IMR-90 (cell line): ENCODE measurements at regions not wholly inside any gene's neighbourhood (a gene's known extent, or its start where the extent isn't known, plus 50 kb on each side); places are given as distances from the start of the nearest gene placed in this dataset.

Source experiments
- ATAC-seq: fragments of 200-7000 bp; cut with Tn5 transposase; 2 replicates; pipeline ENCODE4 v1.9.1; 2020; ENCODE audit warnings: low read depth, mild to moderate bottlenecking, moderate library complexity
- BruUV-seq: library from RNA; stranded (reverse); fragments of 400-500 nt; replicated peaks from 2 replicates; lab custom pipeline; 2021; lab: Mats Ljungman, UMichigan
- CTCF ChIA-PET: fragments of 300-600 bp; formaldehyde crosslinking; extraction: SDS; loops from one replicate; lab custom pipeline; 2021; ENCODE audit warnings: antibody characterized with exemption; lab: Yijun Ruan, JAX
- POLR2A ChIA-PET: fragments of 300-600 bp; sonication (Branson Sonifier 250); formaldehyde crosslinking; loops from one replicate; lab custom pipeline; 2022; ENCODE audit warnings: antibody characterized with exemption; ENCODE audit not compliant: unreplicated experiment; lab: Charles Lee
- DNase-seq: peaks from one replicate; pipeline ENCODE4 v3.0.0; 2013
- H2AFZ ChIP-seq: replicated peaks from 2 replicates; pipeline ENCODE3; 2013; ENCODE audit warnings: low read length, mild to moderate bottlenecking; ENCODE audit not compliant: poor library complexity
- H2AK5ac ChIP-seq: 2 replicates; pipeline ENCODE4 v1.6.1; 2013; ENCODE audit warnings: low read depth, low read length, inconsistent platforms
- H2AK9ac ChIP-seq: replicated peaks from 2 replicates; pipeline ENCODE3; 2013; ENCODE audit warnings: mild to moderate bottlenecking, low read depth, low read length, moderate library complexity; ENCODE audit not compliant: poor library complexity
- H2BK120ac ChIP-seq: 2 replicates; pipeline ENCODE4 v1.6.1; 2013; ENCODE audit warnings: low read depth, low read length, inconsistent platforms
- H2BK15ac ChIP-seq: 3 replicates; pipeline ENCODE4 v1.6.1; 2013; ENCODE audit warnings: low read depth, low read length, inconsistent platforms
- H2BK20ac ChIP-seq: 2 replicates; pipeline ENCODE4 v1.6.1; 2013; ENCODE audit warnings: low read depth, mild to moderate bottlenecking, inconsistent platforms, low read length, moderate library complexity
- H2BK5ac ChIP-seq: 2 replicates; pipeline ENCODE4 v1.6.1; 2013; ENCODE audit warnings: mild to moderate bottlenecking, low read depth, low read length, inconsistent platforms; ENCODE audit not compliant: poor library complexity, severe bottlenecking
- H3K14ac ChIP-seq: replicated peaks from 2 replicates; pipeline ENCODE4 v1.6.1; 2013; ENCODE audit warnings: low read depth, low read length, inconsistent platforms
- H3K18ac ChIP-seq: 2 replicates; pipeline ENCODE4 v1.6.1; 2013; ENCODE audit warnings: low read depth, low read length, control low read depth
- H3K23ac ChIP-seq: 2 replicates; pipeline ENCODE4 v1.6.1; 2013; ENCODE audit warnings: low read depth, low read length, inconsistent platforms
- H3K27ac ChIP-seq: 2 replicates; pipeline ENCODE4 v1.5.1; 2013; ENCODE audit warnings: mild to moderate bottlenecking, control low read depth, low read length; ENCODE audit not compliant: insufficient read depth
- H3K27me3 ChIP-seq: 2 replicates; pipeline ENCODE4 v1.6.1; 2013; ENCODE audit warnings: low read length; ENCODE audit not compliant: control insufficient read depth, insufficient read depth
- H3K36me3 ChIP-seq: 2 replicates; pipeline ENCODE4 v1.6.1; 2013; ENCODE audit warnings: low read length, mixed read lengths; ENCODE audit not compliant: control insufficient read depth, insufficient read depth
- H3K4ac ChIP-seq: 2 replicates; pipeline ENCODE4 v1.6.1; 2013; ENCODE audit warnings: low read depth, low read length, inconsistent platforms
- H3K4me1 ChIP-seq: 2 replicates; pipeline ENCODE4 v1.6.1; 2013; ENCODE audit warnings: low read length, mixed read lengths; ENCODE audit not compliant: control insufficient read depth, insufficient read depth
- H3K4me2 ChIP-seq: 2 replicates; pipeline ENCODE4 v1.6.1; 2013; ENCODE audit warnings: low read depth, mild to moderate bottlenecking, control low read depth, low read length, moderate library complexity
- H3K4me3 ChIP-seq: 2 replicates; pipeline ENCODE4 v1.5.1; 2013; ENCODE audit warnings: low read depth, mild to moderate bottlenecking, control low read depth, low read length, moderate library complexity; ENCODE audit not compliant: insufficient read depth
- H3K56ac ChIP-seq: 2 replicates; pipeline ENCODE4 v1.6.1; 2013; ENCODE audit warnings: low read length, inconsistent platforms; ENCODE audit not compliant: insufficient read depth; ENCODE audit errors: extremely low read depth
- H3K79me1 ChIP-seq, 2 experiments: 2 replicates each; pipeline ENCODE4 v1.6.1; 2013; ENCODE audit warnings: low read length in 2 of 2, inconsistent platforms in 1 of 2, low read depth in 1 of 2
- H3K9ac ChIP-seq: 2 replicates; pipeline ENCODE4 v1.6.1; 2013; ENCODE audit warnings: low read depth, low read length, control low read depth
- H3K9me1 ChIP-seq: 2 replicates; pipeline ENCODE4 v1.6.1; 2013; ENCODE audit warnings: low read length, inconsistent platforms; ENCODE audit not compliant: insufficient read depth
- H3K9me3 ChIP-seq: 2 replicates; pipeline ENCODE4 v1.6.1; 2013; ENCODE audit warnings: low read length; ENCODE audit not compliant: control insufficient read depth, insufficient read depth
- H4K20me1 ChIP-seq: 2 replicates; pipeline ENCODE4 v1.6.1; 2013; ENCODE audit warnings: low read length, inconsistent platforms; ENCODE audit not compliant: insufficient read depth
- H4K5ac ChIP-seq: 2 replicates; pipeline ENCODE4 v1.6.1; 2013; ENCODE audit warnings: mild to moderate bottlenecking, low read depth, low read length, control low read depth
- H4K8ac ChIP-seq, 2 experiments: 2 replicates each; pipeline ENCODE4 v1.6.1; 2013; ENCODE audit warnings: low read depth in 2 of 2, low read length in 2 of 2, control low read depth in 1 of 2, inconsistent platforms in 1 of 2
- H4K91ac ChIP-seq: 2 replicates; pipeline ENCODE4 v1.6.1; 2013; ENCODE audit warnings: low read depth, low read length, inconsistent platforms; ENCODE audit not compliant: insufficient read depth
- BHLHE40 ChIP-seq: fragments of 150-350 bp; IDR thresholded peaks from 2 replicates; pipeline ENCODE4 v1.6.1; 2016; ENCODE audit warnings: mild to moderate bottlenecking, low read depth, low read length
- CEBPB ChIP-seq: IDR thresholded peaks from 2 replicates; pipeline ENCODE4 v1.6.1; 2012; ENCODE audit warnings: low read depth, low read length, improper control_type of control experiment
- CHD1 ChIP-seq: IDR thresholded peaks from 2 replicates; pipeline ENCODE4 v1.6.1; 2012; ENCODE audit warnings: low read depth, low read length, improper control_type of control experiment
- CTCF ChIP-seq: conservative IDR thresholded peaks from 2 replicates; pipeline ENCODE4 v1.5.1; 2012; ENCODE audit warnings: mild to moderate bottlenecking, low read depth, low read length, improper control_type of control experiment
- FOS ChIP-seq: fragments of 150-350 bp; IDR thresholded peaks from 2 replicates; pipeline ENCODE4 v1.6.1; 2016; ENCODE audit warnings: low read depth, low read length
- MAFK ChIP-seq: IDR thresholded peaks from 2 replicates; pipeline ENCODE4 v1.6.1; 2012; ENCODE audit warnings: low read depth, low read length, improper control_type of control experiment
- MXI1 ChIP-seq: IDR thresholded peaks from 2 replicates; pipeline ENCODE4 v1.6.1; 2012; ENCODE audit warnings: low read depth, mild to moderate bottlenecking, low read length, moderate library complexity, borderline replicate concordance
- NFE2L2 ChIP-seq: fragments of 150-350 bp; IDR thresholded peaks from 2 replicates; pipeline ENCODE4 v1.6.1; 2016; ENCODE audit warnings: low read depth, mild to moderate bottlenecking, low read length
- POLR2A ChIP-seq: IDR thresholded peaks from 2 replicates; pipeline ENCODE4 v1.6.1; 2012; ENCODE audit warnings: mild to moderate bottlenecking, low read depth, low read length
- RAD21 ChIP-seq: IDR thresholded peaks from 2 replicates; pipeline ENCODE4 v1.6.1; 2012; ENCODE audit warnings: low read length, improper control_type of control experiment
- RCOR1 ChIP-seq: IDR thresholded peaks from 2 replicates; pipeline ENCODE4 v1.6.1; 2012; ENCODE audit warnings: mild to moderate bottlenecking, low read length, improper control_type of control experiment; ENCODE audit not compliant: insufficient replicate concordance
- SMC3 ChIP-seq: fragments of 150-350 bp; IDR thresholded peaks from 2 replicates; pipeline ENCODE4 v1.6.1; 2016; ENCODE audit warnings: low read depth, mild to moderate bottlenecking, antibody characterized with exemption, low read length, moderate library complexity
- WGBS, 2 experiments: methylation state at CpG; one replicate each; pipeline versions ENCODE4 v1.1.5 to v1.1.7; 2013; ENCODE audit warnings: missing lambda C conversion rate in 2 of 2; ENCODE audit not compliant: insufficient read length in 1 of 2; ENCODE audit errors: extremely low coverage in 2 of 2; 5-methylcytosine and 5-hydroxymethylcytosine counted together
- dilution Hi-C: fragments of 300-500 bp; cut with HindIII; formaldehyde crosslinking; loops from one replicate; pipeline ENCODE4 v1.14.3; 2018; ENCODE audit warnings: low sequenced_read_pairs; ENCODE audit not compliant: unreplicated experiment
- in situ Hi-C: fragments of 300-500 bp; cut with MboI; formaldehyde crosslinking; loops from 3 replicates; pipeline ENCODE4 v1.14.3; 2019; ENCODE audit warnings: low sequenced_read_pairs, inconsistent platforms, mixed read lengths
- intact Hi-C: fragments of 100-400 bp; cut with micrococcal nuclease; formaldehyde crosslinking; loops from 2 replicates; pipeline ENCODE4 v1.10.0; 2022
- TF ChIP-seq, protein P1 (sequence below): fragments of 150-350 bp; IDR thresholded peaks from 2 replicates; pipeline ENCODE4 v1.6.1; 2016; ENCODE audit warnings: low read depth, mild to moderate bottlenecking, low read length, moderate library complexity, borderline replicate concordance

- no peak for TF ChIP-seq CEBPB
- TF ChIP-seq RAD21 = no peak
- TF ChIP-seq FOS = no peak
- TF ChIP-seq MXI1 = no peak
- TF ChIP-seq NFE2L2 = no peak
- TF ChIP-seq MAFK = no peak
- TF ChIP-seq CTCF = no peak
- no peak for TF ChIP-seq SMC3
- no peak for TF ChIP-seq RCOR1
- TF ChIP-seq, protein P1, sequence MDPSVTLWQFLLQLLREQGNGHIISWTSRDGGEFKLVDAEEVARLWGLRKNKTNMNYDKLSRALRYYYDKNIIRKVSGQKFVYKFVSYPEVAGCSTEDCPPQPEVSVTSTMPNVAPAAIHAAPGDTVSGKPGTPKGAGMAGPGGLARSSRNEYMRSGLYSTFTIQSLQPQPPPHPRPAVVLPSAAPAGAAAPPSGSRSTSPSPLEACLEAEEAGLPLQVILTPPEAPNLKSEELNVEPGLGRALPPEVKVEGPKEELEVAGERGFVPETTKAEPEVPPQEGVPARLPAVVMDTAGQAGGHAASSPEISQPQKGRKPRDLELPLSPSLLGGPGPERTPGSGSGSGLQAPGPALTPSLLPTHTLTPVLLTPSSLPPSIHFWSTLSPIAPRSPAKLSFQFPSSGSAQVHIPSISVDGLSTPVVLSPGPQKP = no peak
- TF ChIP-seq BHLHE40 = no peak
- no peak for TF ChIP-seq CHD1
- no peak for TF ChIP-seq POLR2A
- Histone ChIP-seq H2AK9ac (no peak overlapping the region), H2BK15ac (no peak overlapping the region), H4K8ac (no peak overlapping the region), H4K91ac (no peak overlapping the region), H4K20me1 (no peaks in the 10 kb centered on the region), H2BK5ac (no peak overlapping the region), H2BK20ac (no peak overlapping the region), H3K9me1 (no peaks in the 10 kb centered on the region), H2BK120ac (no peak overlapping the region), H3K18ac (no peak overlapping the region), H3K4ac (no peak overlapping the region), H3K9ac (no peak overlapping the region), H3K27me3 (peaks cover 81% of the 10 kb centered on the region), H3K23ac (no peak overlapping the region), H3K79me1 (no peaks in the 10 kb centered on the region), H3K14ac (no peak overlapping the region), H3K4me2 (no peak overlapping the region), H3K36me3 (no peaks in the 10 kb centered on the region), H4K5ac (no peak overlapping the region), H3K4me3 (no peak overlapping the region), H3K4me1 (no peaks in the 10 kb centered on the region), H3K56ac (no peak overlapping the region), H2AK5ac (no peak overlapping the region), H2AFZ (no peak overlapping the region), H3K9me3 (peaks cover 5% of the 10 kb centered on the region), H3K27ac (no peak overlapping the region)
- dilution Hi-C loops = no loop called here
- ChIA-PET POLR2A (no interaction called here), CTCF (interaction anchor here (1.6 kb wide), 1 partner anchor 467 kb away, joined by 4 read pairs; no protein-coding TSS in a partner anchor)
- WGBS, 2 experiments = 92% methylated on average over 3 of the region's 7 CpGs; no CpG with 5 or more reads in 1 of the 2 experiments
- in situ Hi-C loops = no loop called here
- no peak for DNase-seq
- ATAC-seq = no peak
- no TSS peak for BruUV-seq
- intact Hi-C loops = no loop called here
Observed at GRCh38 chr21:38670861-38671260, 134.9 kb upstream of the ETS2 start.
